HG03175 (cell line): ENCODE measurements at regions not wholly inside any gene's neighbourhood (a gene's known extent, or its start where the extent isn't known, plus 50 kb on each side); places are given as distances from the start of the nearest gene placed in this dataset.

Source experiments
- ATAC-seq: cut with Tn5 transposase; IDR thresholded peaks from one replicate; pipeline ENCODE4 v1.9.1; 2021; ENCODE audit warnings: mild to moderate bottlenecking, moderate library complexity; ENCODE audit not compliant: unreplicated experiment

DNA sequence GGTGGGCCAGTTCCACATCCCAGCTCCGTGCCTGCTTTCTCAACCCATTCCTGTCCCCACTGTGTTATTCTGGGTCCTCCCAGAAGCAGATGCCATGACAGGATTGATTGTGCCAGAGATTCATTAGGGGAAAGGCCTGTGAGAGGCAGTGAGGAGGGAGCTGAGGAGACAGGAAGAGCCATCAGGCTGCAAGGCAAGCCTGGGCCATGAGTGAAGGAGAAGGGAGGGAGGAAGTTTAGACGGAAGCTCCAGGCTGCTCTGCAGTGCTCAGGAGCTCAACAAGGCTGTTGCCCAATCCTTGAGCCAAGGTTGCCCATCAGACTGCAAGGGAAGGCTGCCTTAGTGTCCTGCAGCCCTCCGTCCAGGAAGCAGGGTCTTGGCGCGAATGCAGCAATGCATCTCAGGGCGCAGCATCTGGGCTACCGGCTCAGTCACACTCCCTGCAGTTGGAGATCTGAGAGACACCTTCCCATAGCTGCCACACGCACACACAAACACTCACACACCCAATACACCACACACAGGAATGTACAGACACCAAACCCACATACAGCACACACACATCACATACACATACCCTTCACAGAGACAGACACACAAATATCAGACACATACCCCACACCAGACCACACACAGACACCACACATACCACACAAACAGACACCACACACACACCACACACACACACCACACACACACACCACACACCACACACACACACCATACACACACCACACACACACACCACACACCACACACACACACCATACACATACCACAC lies 139.5 kb upstream of the NDUFV2 start:
- ATAC-seq, result no peak

- ATAC-seq, result no peak
These were observed 138.6 kb upstream of the NDUFV2 start for GRCh38 chr18:8963876-8964275.

GRCh38 chr18:8965398-8965797 lies 137.1 kb upstream of the NDUFV2 start:
- ATAC-seq, result no peak

DNA sequence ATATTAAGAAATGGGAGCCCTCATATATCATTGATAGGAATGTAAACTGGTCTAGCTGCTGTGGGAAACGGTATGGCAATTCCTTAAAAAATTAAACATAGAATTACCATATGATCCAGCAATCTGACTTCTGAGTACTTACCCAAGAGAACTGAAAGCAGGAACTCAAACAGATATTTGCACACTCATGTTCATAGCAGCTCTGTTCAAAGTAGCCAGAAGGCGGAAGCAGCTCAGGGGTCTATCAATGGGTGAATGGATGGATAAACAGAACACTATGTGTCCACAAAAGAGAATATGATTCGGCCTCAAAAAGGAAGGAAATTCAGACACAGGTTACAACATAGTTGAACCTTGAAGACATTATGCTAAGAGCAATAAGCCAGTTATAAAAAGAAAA lies 135.7 kb upstream of the NDUFV2 start:
- no peak for ATAC-seq

GRCh38 chr18:8967573-8967972 lies 134.9 kb upstream of the NDUFV2 start:
- no peak for ATAC-seq

GRCh38 chr18:8969639-8970390 lies 132.7 kb upstream of the NDUFV2 start:
- ATAC-seq, result no peak

GRCh38 chr18:8970843-8971242 lies 131.7 kb upstream of the NDUFV2 start:
- no peak for ATAC-seq

DNA sequence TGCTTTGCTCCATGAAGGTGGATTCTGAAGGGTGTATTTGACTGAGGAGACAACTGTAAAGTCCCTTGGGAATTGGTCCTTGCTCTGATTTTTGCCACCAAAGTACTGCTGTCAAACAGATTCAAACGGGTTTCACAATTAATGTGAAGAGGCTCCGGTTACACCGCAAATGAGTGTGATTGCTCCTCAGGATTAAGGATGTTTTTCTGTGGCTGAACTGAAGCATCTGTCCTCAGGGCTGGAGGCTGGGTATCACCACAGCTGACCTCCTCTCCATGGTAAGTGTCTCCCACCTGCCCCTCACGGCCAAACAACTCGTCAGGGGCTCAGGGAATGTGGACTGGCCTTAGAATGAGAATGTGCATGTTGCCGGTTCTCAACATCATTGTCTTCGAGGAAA lies 130.4 kb upstream of the NDUFV2 start:
- no peak for ATAC-seq

- ATAC-seq, result no peak
These were observed 128.2 kb upstream of the NDUFV2 start for GRCh38 chr18:8974279-8974678.

- no peak for ATAC-seq
These were observed 127.8 kb upstream of the NDUFV2 start for GRCh38 chr18:8974696-8975095.

- no peak for ATAC-seq
These were observed 126.9 kb upstream of the NDUFV2 start for GRCh38 chr18:8975624-8976023.

- ATAC-seq, result no peak
These were observed 125.9 kb upstream of the NDUFV2 start for GRCh38 chr18:8976606-8977005.

- ATAC-seq, result no peak
These were observed 125.3 kb upstream of the NDUFV2 start for GRCh38 chr18:8977166-8977565.

- ATAC-seq, result no peak
These were observed 124.8 kb upstream of the NDUFV2 start for GRCh38 chr18:8977701-8978100.

GRCh38 chr18:8978394-8978793 lies 124.1 kb upstream of the NDUFV2 start:
- ATAC-seq, result no peak

DNA sequence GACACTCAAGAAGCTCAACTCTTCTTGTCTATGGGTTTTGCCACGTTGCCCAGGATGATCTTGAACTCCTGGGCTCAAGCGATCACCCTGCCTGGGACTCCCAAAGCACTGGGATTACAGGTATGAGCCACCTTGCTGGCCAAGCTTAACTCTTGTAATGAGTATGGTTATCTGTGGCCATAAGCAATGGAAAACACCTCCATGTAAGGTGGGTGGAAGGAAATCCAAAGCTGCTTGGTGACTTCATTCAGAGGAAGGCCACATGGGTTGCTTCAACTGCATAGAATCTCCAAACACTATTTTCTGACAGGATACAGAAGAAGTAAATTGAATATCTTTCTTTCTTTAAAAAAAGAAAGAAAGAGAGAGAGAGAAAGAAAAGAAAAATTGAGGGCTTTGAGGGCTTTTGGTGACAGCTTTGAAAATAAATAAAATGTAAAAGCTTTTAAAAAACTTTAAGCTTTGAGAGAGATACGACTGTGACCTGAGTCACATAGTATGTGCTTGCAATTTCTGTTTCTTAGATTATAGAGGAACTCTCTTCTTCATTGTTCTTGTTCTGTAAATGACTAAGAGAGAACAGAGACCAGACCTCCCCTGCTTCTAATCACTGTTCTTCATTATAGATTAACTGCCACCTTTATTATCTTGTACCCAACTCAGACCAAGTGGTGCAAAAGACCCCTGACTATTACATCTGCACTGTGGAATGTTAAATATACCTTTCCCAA lies 123.1 kb upstream of the NDUFV2 start:
- ATAC-seq, result no peak

DNA sequence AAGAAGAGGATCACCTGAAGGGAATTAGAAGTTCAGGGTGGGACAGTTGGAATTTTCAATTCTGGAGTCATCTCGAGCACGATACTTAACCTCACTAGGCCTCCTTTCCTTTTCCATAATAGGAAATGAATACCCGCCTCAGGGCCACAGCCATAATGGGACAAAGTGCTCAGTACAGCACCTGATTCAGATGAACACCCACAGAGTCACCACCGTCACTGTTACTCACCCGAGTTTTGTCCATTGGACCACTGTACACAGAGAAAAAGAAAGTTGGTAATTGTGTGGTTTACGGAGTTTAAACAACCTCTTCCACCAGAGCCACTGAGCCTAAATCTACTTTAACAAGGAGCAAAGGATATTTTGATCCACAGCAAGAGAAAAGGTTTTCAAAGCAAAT lies 122.0 kb upstream of the NDUFV2 start:
- no peak for ATAC-seq

DNA sequence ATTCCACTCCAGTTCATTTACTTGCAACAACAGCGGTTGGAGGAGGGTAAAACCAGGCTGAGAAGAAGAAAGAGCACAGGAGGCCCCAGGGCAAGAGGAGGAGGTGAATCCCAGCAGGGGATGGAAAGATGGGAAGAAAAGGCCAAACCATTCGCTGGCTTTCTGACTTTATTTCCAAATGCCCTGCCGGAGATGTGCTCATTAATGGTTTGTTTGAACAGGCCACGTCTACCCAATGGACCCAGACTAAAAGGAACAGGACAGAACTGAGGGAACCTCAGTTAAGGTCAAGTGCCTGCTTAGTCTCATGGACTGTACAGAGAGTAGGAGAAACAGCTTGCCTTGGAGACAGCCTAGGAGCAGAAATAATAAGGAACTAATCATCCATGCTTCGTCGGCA lies 121.6 kb upstream of the NDUFV2 start:
- no peak for ATAC-seq

GRCh38 chr18:8982416-8983183 lies 119.9 kb upstream of the NDUFV2 start:
- no peak for ATAC-seq

GRCh38 chr18:8983195-8983594 lies 119.3 kb upstream of the NDUFV2 start:
- no peak for ATAC-seq

DNA sequence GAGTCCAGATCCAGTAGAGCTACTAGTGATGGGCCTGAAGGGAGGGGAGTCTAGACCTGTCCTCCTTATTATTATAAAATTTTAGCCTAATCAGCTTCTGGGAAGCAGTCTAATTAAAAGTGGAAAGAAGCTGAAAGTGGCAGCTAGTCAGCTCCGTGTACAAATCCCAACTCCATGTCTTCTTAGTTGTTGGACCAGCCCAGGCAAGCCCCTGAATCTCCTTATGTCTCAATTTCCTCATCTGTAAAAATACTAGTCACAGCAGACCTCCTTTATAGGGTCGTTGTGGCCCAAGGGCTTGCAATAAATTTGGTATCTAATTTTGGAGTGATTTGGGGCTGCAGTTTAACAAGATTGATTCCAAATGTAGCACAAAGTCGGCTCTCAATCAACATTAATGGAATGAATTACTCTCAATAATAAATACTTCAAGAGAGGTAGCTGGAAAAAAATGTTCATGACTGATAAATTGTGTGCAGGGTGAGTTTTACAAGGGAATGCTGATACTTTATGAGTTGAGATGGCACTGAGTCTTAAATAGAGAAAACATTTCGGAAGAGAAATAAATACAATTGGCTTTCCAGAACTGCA lies 118.3 kb upstream of the NDUFV2 start:
- ATAC-seq, result no peak
